Parathyroid adenoma (tissue), 2 donors: ENCODE measurements at regions not wholly inside any gene's neighbourhood (a gene's known extent, or its start where the extent isn't known, plus 50 kb on each side); places are given as distances from the start of the nearest gene placed in this dataset.

Experiments used
- H2AFZ ChIP-seq: fragments of 300-600 bp; sonication (generic); one replicate; pipeline ENCODE4 v1.7.0; 2017; ENCODE audit warnings: antibody characterized with exemption, mild to moderate bottlenecking
- H3K27ac ChIP-seq: fragments of 300-600 bp; sonication (generic); one replicate; pipeline ENCODE4 v1.7.0; 2017
- H3K27me3 ChIP-seq: fragments of 300-600 bp; sonication (generic); one replicate; pipeline ENCODE4 v1.7.0; 2017; ENCODE audit warnings: low read length; ENCODE audit not compliant: control insufficient read depth, insufficient read depth
- H3K36me3 ChIP-seq: fragments of 300-600 bp; sonication (generic); one replicate; pipeline ENCODE4 v1.7.0; 2017; ENCODE audit warnings: low read length; ENCODE audit not compliant: control insufficient read depth, insufficient read depth
- H3K4me1 ChIP-seq: fragments of 300-600 bp; sonication (generic); one replicate; pipeline ENCODE4 v1.7.0; 2017; ENCODE audit warnings: control low read depth
- H3K4me2 ChIP-seq: fragments of 300-600 bp; sonication (generic); one replicate; pipeline ENCODE4 v1.7.0; 2017; ENCODE audit warnings: low read length
- H3K4me3 ChIP-seq: fragments of 300-600 bp; sonication (generic); one replicate; pipeline ENCODE4 v1.7.0; 2017; ENCODE audit warnings: low read depth, low read length
- H3K79me2 ChIP-seq: fragments of 300-600 bp; sonication (generic); one replicate; pipeline ENCODE4 v1.7.0; 2017; ENCODE audit warnings: control low read depth
- H3K9ac ChIP-seq: fragments of 300-600 bp; sonication (generic); one replicate; pipeline ENCODE4 v1.7.0; 2017; ENCODE audit warnings: mild to moderate bottlenecking
- H3K9me3 ChIP-seq: fragments of 300-600 bp; sonication (generic); one replicate; pipeline ENCODE4 v1.7.0; 2017; ENCODE audit warnings: low read length; ENCODE audit not compliant: control insufficient read depth
- CTCF ChIP-seq: fragments of 300-600 bp; sonication (generic); IDR thresholded peaks from one replicate; pipeline ENCODE4 v1.7.0; 2017; ENCODE audit warnings: antibody characterized with exemption, mild to moderate bottlenecking
- donor health status: primary hyperparathyroidism.

GRCh38 chr1:209062863-209063262 lies 520.7 kb upstream of the CAMK1G start:
- H3K4me2 ChIP-seq = no peak overlapping the region
- no peak for TF ChIP-seq CTCF
- H2AFZ ChIP-seq = no peak overlapping the region
- no peaks in the 10 kb centered on the region for H3K9me3 ChIP-seq
- no peak overlapping the region for H3K4me3 ChIP-seq
- no peaks in the 10 kb centered on the region for H3K27me3 ChIP-seq
- H3K36me3 ChIP-seq = no peaks in the 10 kb centered on the region
- no peaks in the 10 kb centered on the region for H3K79me2 ChIP-seq
- H3K9ac ChIP-seq = no peak overlapping the region
- H3K27ac ChIP-seq = no peak overlapping the region
- no peaks in the 10 kb centered on the region for H3K4me1 ChIP-seq

- H3K36me3 ChIP-seq = no peaks in the 10 kb centered on the region
- H3K4me3 ChIP-seq = no peak overlapping the region
- H3K9me3 ChIP-seq = no peaks in the 10 kb centered on the region
- H3K9ac ChIP-seq = no peak overlapping the region
- no peak overlapping the region for H3K4me2 ChIP-seq
- no peaks in the 10 kb centered on the region for H3K4me1 ChIP-seq
- no peak overlapping the region for H3K27ac ChIP-seq
- no peaks in the 10 kb centered on the region for H3K27me3 ChIP-seq
- H3K79me2 ChIP-seq = no peaks in the 10 kb centered on the region
- no peak overlapping the region for H2AFZ ChIP-seq
- no peak for TF ChIP-seq CTCF
Observed at GRCh38 chr1:209063767-209064659, 519.5 kb upstream of the CAMK1G start.

GRCh38 chr1:209064850-209065706 lies 518.4 kb upstream of the CAMK1G start:
- TF ChIP-seq CTCF = no peak
- Histone ChIP-seq H3K4me1 (no peaks in the 10 kb centered on the region), H3K4me2 (no peak overlapping the region), H3K36me3 (no peaks in the 10 kb centered on the region), H3K79me2 (no peaks in the 10 kb centered on the region), H3K9ac (no peak overlapping the region), H3K9me3 (no peaks in the 10 kb centered on the region), H3K4me3 (no peak overlapping the region), H3K27ac (no peak overlapping the region), H2AFZ (no peak overlapping the region), H3K27me3 (no peaks in the 10 kb centered on the region)

GRCh38 chr1:209072481-209072880 lies 511.0 kb upstream of the CAMK1G start:
- TF ChIP-seq CTCF = no peak
- Histone ChIP-seq H3K9me3 (no peaks in the 10 kb centered on the region), H3K9ac (no peak overlapping the region), H3K4me3 (no peak overlapping the region), H3K27ac (no peak overlapping the region), H3K27me3 (no peaks in the 10 kb centered on the region), H3K4me2 (no peak overlapping the region), H3K36me3 (no peaks in the 10 kb centered on the region), H3K79me2 (no peaks in the 10 kb centered on the region), H2AFZ (no peak overlapping the region), H3K4me1 (no peaks in the 10 kb centered on the region)
